ENCODE measurements at regions not wholly inside any gene's neighbourhood (a gene's known extent, or its start where the extent isn't known, plus 50 kb on each side); places are given as distances from the start of the nearest gene placed in this dataset.

- TF ChIP-seq, protein P1, sequence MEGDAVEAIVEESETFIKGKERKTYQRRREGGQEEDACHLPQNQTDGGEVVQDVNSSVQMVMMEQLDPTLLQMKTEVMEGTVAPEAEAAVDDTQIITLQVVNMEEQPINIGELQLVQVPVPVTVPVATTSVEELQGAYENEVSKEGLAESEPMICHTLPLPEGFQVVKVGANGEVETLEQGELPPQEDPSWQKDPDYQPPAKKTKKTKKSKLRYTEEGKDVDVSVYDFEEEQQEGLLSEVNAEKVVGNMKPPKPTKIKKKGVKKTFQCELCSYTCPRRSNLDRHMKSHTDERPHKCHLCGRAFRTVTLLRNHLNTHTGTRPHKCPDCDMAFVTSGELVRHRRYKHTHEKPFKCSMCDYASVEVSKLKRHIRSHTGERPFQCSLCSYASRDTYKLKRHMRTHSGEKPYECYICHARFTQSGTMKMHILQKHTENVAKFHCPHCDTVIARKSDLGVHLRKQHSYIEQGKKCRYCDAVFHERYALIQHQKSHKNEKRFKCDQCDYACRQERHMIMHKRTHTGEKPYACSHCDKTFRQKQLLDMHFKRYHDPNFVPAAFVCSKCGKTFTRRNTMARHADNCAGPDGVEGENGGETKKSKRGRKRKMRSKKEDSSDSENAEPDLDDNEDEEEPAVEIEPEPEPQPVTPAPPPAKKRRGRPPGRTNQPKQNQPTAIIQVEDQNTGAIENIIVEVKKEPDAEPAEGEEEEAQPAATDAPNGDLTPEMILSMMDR (IDR thresholded peaks at IDR 0.05), result no peak
- TF ChIP-seq POLR2A (IDR thresholded peaks at IDR 0.05), result no peak
Observed at GRCh38 chr14:103250181-103250580, 83.9 kb upstream of the EIF5 start.
